Ovary (tissue), 7 donors: ENCODE measurements at regions not wholly inside any gene's neighbourhood (a gene's known extent, or its start where the extent isn't known, plus 50 kb on each side); places are given as distances from the start of the nearest gene placed in this dataset.

Experiments
- DNase-seq, 5 donors: peaks; one replicate each; pipeline ENCODE4 v3.0.0-alpha.2; 2019 to 2020
- H3K27ac ChIP-seq, 2 donors: fragments of 200-600 bp; one replicate each; pipeline versions ENCODE4 v1.5.1 to v1.8.0; 2019 to 2022
- H3K27me3 ChIP-seq: fragments of 200-600 bp; one replicate; pipeline ENCODE4 v1.8.0; 2022
- H3K36me3 ChIP-seq: fragments of 200-600 bp; sonication (generic); one replicate; pipeline ENCODE4 v1.5.1; 2019
- H3K4me1 ChIP-seq: one replicate; pipeline ENCODE4 v1.8.1; 2013; ENCODE audit warnings: mild to moderate bottlenecking, moderate library complexity; ENCODE audit not compliant: insufficient read depth
- H3K4me3 ChIP-seq: fragments of 200-600 bp; sonication (generic); one replicate; pipeline ENCODE4 v1.5.1; 2017
- H3K9me3 ChIP-seq, 2 donors: fragments of 200-600 bp in 1 of 2; sonication (generic) in 1 of 2; one replicate each; pipeline versions ENCODE4 v1.5.1 to v1.8.1; 2013 to 2019; ENCODE audit warnings: mild to moderate bottlenecking in 1 of 2, moderate library complexity in 1 of 2
- CTCF ChIP-seq, 3 donors: fragments of 450-650 bp in 2 of 3; fragments of 200-600 bp in 1 of 3; IDR thresholded peaks; one replicate each; pipeline versions ENCODE4 v1.5.1 to v1.8.0; 2016 to 2022; ENCODE audit warnings: antibody characterized with exemption in 3 of 3, mild to moderate bottlenecking in 1 of 3
- EP300 ChIP-seq: sonication (generic); formaldehyde crosslinking; IDR thresholded peaks from one replicate; pipeline ENCODE4 v1.6.1; 2017; ENCODE audit warnings: antibody characterized with exemption
- POLR2A ChIP-seq: fragments of 450-650 bp; IDR thresholded peaks from one replicate; pipeline ENCODE4 v1.6.1; 2017; ENCODE audit warnings: antibody characterized with exemption, mild to moderate bottlenecking, moderate library complexity
- WGBS, 3 donors: extraction: QIAGEN DNeasy Blood & Tissue Kit in 1 of 3; methylation state at CpG; one replicate each; pipeline versions ENCODE4 v1.1.5 to v1.1.7; 2013 to 2017; 5-methylcytosine and 5-hydroxymethylcytosine counted together
- intact Hi-C, 4 donors: fragments of 100-400 bp; cut with DNase I; formaldehyde crosslinking; loops; one replicate each; pipeline versions ENCODE4 v1.11.0 to v1.15.1; 2022 to 2023
- donor health status: DM: no; HTN: no; CAD: no; lungs with moderate emphysema.
- donor health status: DM: no; HTN: no; CAD: no.
- donor health status: Bipolar disorder and iron deficiency.
- donor health status: DM: no; HTN: no; CAD: no.
- donor health status: DM: yes; HTN: yes; CAD: no.

GRCh38 chr16:5234295-5235050, 136.9 kb upstream of the EEF2KMT start:
- intact Hi-C loops = loop anchor here in 2 of 4 donors (1.0 to 10.0 kb wide), 2 partner anchors 14 to 1410 kb away; no protein-coding TSS in a partner anchor
- no peak for TF ChIP-seq CTCF (IDR thresholded peaks at IDR 0.05)
- no peak for TF ChIP-seq POLR2A
- TF ChIP-seq EP300 = no peak
- Histone ChIP-seq H3K4me1 (no peaks in the 10 kb centered on the region), H3K4me3 (no peak overlapping the region), H3K36me3 (no peaks in the 10 kb centered on the region), H3K27ac (no peak overlapping the region), H3K9me3 (no peaks in the 10 kb centered on the region), H3K27me3 (no peaks in the 10 kb centered on the region)
- no peak for DNase-seq
- WGBS, 3 donors = 69 to 76% (median 70%) methylated on average over 21 of the region's 21 CpGs

GRCh38 chr16:5231246-5231759, 133.7 kb upstream of the EEF2KMT start:
- WGBS, 3 donors = 63 to 72% (median 70%) methylated on average over 5 of the region's 5 CpGs
- no peaks in the 10 kb centered on the region for H3K9me3 ChIP-seq
- intact Hi-C loops = loop anchor here in 1 of 4 donors (10.0 kb wide), 1 partner anchor 1413 kb away; no protein-coding TSS in a partner anchor
- no peaks in the 10 kb centered on the region for H3K4me1 ChIP-seq
- no peak overlapping the region for H3K27ac ChIP-seq
- TF ChIP-seq EP300 = no peak
- TF ChIP-seq POLR2A = no peak
- no peak for TF ChIP-seq CTCF (IDR thresholded peaks at IDR 0.05)
- no peaks in the 10 kb centered on the region for H3K36me3 ChIP-seq
- no peak overlapping the region for H3K4me3 ChIP-seq
- no peak for DNase-seq
- no peaks in the 10 kb centered on the region for H3K27me3 ChIP-seq

- Histone ChIP-seq H3K4me1 (no peaks in the 10 kb centered on the region), H3K4me3 (no peak overlapping the region), H3K36me3 (no peaks in the 10 kb centered on the region), H3K27me3 (no peaks in the 10 kb centered on the region), H3K27ac (no peak overlapping the region), H3K9me3 (no peaks in the 10 kb centered on the region)
- TF ChIP-seq EP300 (no peak), CTCF (IDR thresholded peaks at IDR 0.05) (no peak), POLR2A (no peak)
- DNase-seq = no peak
- WGBS, 3 donors = 7 to 15% (median 7%) methylated on average over 3 of the region's 3 CpGs
- intact Hi-C loops = no loop called here
These were observed 130.8 kb upstream of the EEF2KMT start for GRCh38 chr16:5228369-5228768.

GRCh38 chr16:5225931-5226655, 128.5 kb upstream of the EEF2KMT start:
- intact Hi-C loops = no loop called here

More at GRCh38 chr16:5225931-5226655, 128.5 kb upstream of the EEF2KMT start:
- Histone ChIP-seq H3K4me1 (no peaks in the 10 kb centered on the region), H3K27ac (no peak overlapping the region), H3K27me3 (no peaks in the 10 kb centered on the region), H3K4me3 (no peak overlapping the region), H3K36me3 (no peaks in the 10 kb centered on the region), H3K9me3 (no peaks in the 10 kb centered on the region)
- TF ChIP-seq EP300 (no peak), POLR2A (no peak)
- DNase-seq = no peak
- WGBS, 3 donors = 36 to 38% (median 38%) methylated on average over 10 of the region's 10 CpGs
